ENCODE measurements at regions not wholly inside any gene's neighbourhood (a gene's known extent, or its start where the extent isn't known, plus 50 kb on each side); places are given as distances from the start of the nearest gene placed in this dataset.
A peak's percentile ranks its signal among the peaks of the same experiment; 100 is the strongest.

DNA sequence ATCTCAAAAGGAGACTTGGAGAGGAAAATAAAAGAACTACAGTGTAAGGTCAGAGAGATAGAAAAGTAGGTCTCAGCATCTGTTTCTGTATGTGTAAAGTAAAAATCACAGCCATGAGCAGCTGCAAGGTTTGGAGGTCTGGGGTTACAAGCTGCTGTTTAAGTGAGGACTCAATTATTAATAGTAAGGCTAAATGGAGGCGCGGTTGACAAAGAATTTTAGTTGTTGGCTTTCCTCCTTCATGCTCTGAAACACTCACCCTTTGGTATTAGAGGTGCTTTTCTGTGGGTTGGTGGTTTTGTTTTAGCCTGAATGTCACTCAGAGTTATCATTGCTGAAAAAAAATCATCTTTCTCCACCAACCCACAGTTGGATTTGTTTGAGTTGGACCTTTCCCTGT is 59.8 kb upstream of the HAO2 start:
- no peak for ATAC-seq
- Mint-ChIP-seq H3K9me3 (peaks cover 3% of the 10 kb centered on the region), H3K36me3 (no peaks in the 10 kb centered on the region), H3K4me1 (no peaks in the 10 kb centered on the region), H3K27ac (no peak overlapping the region), H3K4me3 (no peak overlapping the region)
- no peak for DNase-seq (ENCODE audit: low spot score in 2 of 2)

DNA sequence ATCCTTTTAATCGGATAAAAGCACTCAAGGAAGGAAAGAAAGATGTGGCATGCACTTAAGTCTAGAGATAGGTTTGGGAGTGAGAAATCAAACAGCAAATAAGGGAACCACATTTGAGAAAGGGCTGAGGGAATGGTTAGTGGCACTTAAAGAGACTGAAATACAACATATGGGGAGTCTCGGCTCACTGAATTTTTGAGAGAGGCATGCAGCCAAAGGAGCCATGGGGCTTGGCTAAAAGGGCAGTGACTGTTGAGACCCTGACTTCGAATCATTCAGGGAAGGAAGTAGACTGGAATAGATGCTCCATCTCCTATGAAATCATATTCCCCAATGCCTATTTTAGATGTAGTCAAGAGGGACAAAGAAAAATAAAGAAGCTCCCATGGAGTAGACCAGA is 58.3 kb upstream of the HAO2 start:
- ATAC-seq = no peak
- no peak overlapping the region for H3K27ac Mint-ChIP-seq
- peaks cover 3% of the 10 kb centered on the region for H3K9me3 Mint-ChIP-seq
- H3K36me3 Mint-ChIP-seq = no peaks in the 10 kb centered on the region
- no peak overlapping the region for H3K4me3 Mint-ChIP-seq
- DNase-seq (ENCODE audit: low spot score in 2 of 2) = no peak
- H3K4me1 Mint-ChIP-seq = no peaks in the 10 kb centered on the region

DNA sequence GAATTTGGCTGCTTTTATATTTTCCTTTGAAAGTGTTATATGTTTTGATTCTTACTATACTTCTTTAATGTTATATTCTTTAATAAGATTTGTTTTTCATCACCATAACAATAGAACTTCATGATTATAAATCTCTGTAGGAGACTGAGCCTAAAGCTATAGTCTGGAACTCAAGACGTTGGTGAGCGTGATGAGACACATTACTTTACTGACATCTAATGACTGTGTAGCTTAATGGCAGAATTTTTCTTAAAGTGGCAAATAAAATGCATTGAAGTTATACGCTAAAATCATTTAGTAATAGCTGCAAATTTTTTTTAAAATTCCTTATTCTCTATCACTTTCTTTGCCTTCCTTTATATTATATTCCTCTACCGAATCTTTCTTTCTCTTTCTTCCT is 56.1 kb upstream of the HAO2 start:
- H3K27ac Mint-ChIP-seq = no peak overlapping the region
- ATAC-seq (no peak), DNase-seq (ENCODE audit: low spot score in 2 of 2) (no peak)
- H3K36me3 Mint-ChIP-seq = no peaks in the 10 kb centered on the region
- no peaks in the 10 kb centered on the region for H3K9me3 Mint-ChIP-seq
- H3K4me3 Mint-ChIP-seq = no peak overlapping the region
- H3K4me1 Mint-ChIP-seq = no peaks in the 10 kb centered on the region

DNA sequence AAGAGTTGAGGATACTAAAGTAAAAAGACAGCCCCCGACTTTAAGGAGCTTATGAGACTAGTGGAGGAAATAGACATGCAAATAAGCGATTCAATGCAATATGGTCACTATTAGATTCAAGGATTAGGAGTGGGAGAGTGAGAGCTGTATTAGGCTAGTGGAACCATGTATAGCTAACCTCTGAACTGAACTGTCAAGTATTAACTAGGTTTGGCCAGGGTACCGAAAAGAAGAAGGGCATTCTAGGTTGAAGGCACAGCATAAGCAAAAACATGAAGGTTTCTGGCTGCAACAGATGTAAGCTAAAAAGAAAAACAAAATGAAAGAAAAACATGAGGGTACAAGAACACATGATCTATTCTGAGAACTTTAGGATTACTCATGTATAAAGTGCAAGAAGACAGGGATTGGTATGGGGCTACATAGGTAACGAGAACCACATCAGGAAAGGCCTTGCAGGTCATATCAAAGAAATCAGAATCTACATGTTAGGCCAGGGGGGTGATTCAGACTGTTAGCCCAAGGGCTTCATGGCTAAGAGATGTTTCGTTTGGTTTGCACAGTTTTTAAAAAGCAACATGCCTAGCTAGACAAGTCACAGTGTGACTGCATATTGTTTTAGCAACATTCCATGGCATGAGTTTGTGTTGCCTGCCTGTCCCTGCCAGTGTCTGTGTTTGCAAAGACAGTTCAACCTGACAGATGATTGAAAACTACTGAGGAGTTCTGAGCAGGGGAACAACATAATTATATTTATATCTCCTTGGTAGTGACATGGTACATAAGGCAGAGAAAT is 54.4 kb upstream of the HAO2 start:
- Mint-ChIP-seq H3K9me3 (no peaks in the 10 kb centered on the region), H3K27ac (no peak overlapping the region), H3K36me3 (no peaks in the 10 kb centered on the region), H3K4me1 (no peaks in the 10 kb centered on the region), H3K4me3 (no peak overlapping the region)
- DNase-seq (ENCODE audit: low spot score in 2 of 2) = no peak
- no peak for ATAC-seq

DNA sequence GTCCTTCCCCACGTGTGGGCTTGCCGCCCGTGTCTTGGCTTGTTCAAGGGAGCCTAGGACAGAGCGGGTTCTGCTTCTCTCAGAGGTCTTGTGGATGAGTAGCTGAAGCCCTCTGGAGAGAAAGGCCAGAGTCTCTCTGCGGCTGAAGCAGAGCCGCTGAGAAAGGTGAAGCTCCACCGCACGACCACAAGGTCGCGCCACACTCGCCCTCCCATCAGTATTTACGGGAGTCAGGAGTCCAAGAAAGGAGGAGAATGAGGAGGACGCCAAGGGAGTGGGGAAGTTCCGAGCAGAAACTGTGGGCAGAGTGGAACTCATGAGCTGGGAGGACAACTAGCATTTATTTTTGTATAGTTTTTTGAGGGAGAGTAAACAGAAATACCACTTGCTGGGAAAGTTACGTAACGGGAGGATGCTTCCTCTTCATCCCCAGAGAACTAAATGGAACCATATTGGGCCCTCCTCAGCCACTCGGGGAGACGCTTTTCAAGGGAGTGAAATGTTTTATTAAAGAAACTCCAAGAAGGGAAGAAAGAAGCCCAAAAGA is 51.6 kb upstream of the HAO2 start:
- Mint-ChIP-seq H3K4me3 (no peak overlapping the region), H3K27ac (no peak overlapping the region), H3K4me1 (no peaks in the 10 kb centered on the region), H3K36me3 (no peaks in the 10 kb centered on the region), H3K9me3 (no peaks in the 10 kb centered on the region)
- DNase-seq (ENCODE audit: low spot score in 2 of 2) = no peak
- no peak for ATAC-seq

DNA sequence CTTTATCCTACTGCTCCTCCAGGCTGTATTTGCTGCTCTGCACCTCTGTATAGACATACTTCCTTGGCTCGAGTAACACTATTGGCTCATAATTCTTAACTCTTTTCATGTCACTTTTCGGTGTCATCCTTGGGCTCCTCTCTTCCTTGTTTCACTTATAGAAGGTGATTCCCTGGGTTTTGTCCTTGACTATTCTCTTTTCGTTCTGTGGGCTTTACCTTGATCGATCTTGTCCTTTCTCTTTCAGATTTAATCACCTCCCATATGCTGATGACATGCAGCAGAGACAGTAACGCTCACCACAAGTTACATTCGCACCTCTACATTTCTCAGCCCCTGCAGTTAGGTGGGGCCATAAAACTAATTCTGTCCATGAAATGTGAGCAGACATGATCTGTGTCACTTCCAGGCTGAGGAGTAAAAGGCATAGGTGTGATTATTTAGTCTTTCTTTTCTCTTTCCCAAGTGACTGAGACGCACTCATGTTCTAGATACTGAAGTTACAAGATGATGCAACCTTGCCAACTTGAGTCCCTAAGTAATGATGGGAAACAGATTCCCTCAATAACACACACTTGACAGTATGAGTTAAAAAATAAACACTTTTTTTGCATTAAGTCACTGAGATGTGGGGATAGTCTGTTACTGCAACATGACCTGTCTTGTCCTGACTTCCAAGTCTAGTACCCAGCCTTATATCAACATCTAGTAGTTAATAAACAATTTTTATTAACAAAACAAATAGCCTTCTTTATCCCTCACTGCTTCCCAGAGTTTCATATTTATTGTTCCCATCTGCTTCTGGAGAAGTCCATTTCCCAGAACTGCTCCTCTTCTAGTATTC is 49.9 kb upstream of the HAO2 start:
- H3K27ac Mint-ChIP-seq = no peak overlapping the region
- ATAC-seq (peak; percentile 70), DNase-seq (ENCODE audit: low spot score in 2 of 2) (no peak)
- H3K4me3 Mint-ChIP-seq = no peak overlapping the region
- no peaks in the 10 kb centered on the region for H3K9me3 Mint-ChIP-seq
- H3K4me1 Mint-ChIP-seq = no peaks in the 10 kb centered on the region
- H3K36me3 Mint-ChIP-seq = no peaks in the 10 kb centered on the region

Measured in stimulated activated effector memory CD8-positive, alpha-beta T cell treated with anti-CD3 and anti-CD28 coated beads, Interleukin-12 subunit alpha, Interleukin-12 subunit beta, amount 100 ng/mL, for 72 hours (primary cell).